ENCODE measurements at regions not wholly inside any gene's neighbourhood (a gene's known extent, or its start where the extent isn't known, plus 50 kb on each side); places are given as distances from the start of the nearest gene placed in this dataset.

DNA sequence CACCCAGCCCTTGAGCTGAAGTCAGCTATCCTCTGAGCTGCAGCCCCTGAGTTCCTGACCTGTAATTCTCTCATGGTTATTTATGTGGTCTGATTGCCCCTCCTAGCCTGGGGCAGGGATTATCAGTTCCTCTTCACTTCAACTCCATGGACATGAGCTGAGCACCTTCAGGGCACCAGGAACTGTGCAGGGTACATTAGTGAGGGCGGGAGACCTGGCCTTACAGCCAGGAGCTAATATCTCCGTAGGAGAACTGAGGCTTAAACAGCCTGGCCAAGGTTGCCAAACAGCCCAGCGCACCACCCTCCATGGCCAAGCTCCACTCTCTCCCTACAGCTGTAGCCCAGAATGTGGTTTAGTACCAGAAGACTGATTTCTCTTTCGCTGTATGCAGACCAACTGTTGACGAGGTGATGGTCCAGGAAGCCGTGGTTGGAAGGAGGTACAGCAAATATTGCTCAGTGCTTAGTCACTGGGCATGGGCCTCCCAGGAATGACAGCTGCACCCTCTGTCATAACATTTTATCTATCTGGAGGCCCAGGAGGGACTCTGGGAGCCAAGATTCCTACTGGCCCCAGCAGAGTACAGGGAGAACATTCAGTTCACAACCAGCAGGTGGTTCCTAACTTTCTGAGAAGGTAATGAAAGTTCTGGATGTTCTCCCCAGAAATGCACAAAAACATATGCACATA, 228.7 kb upstream of the SIX2 start:
- no peaks in the 10 kb centered on the region for H3K9me3 Mint-ChIP-seq
- POLR2A ChIA-PET = no interaction called here

DNA sequence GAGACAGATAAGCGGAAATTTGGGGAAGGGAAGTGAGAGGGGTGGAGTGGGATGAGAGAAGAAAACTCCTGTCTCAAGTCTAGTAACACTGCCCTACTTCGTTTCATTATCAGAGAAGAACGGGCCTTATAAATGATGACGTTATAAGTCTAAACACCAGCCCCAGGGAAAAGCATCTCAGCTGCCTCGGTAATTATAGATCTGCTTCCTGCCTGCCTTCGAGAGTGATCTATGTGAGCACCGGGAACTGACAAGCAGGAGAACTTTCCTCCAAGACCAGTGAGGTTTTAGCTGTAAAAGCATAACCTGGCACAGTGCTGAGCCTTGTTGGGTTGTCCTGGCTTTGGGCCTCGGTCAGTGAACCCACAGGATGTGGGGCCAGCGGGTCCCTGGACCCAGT, 227.9 kb upstream of the SIX2 start:
- no peak overlapping the region for H3K4me3 Mint-ChIP-seq
- ChIA-PET CTCF (no interaction called here), POLR2A (no interaction called here)
- no peak for ATAC-seq (ENCODE audit: low read depth)
- no peaks in the 10 kb centered on the region for H3K36me3 Mint-ChIP-seq (ENCODE audit: low read depth)
- H3K4me1 Mint-ChIP-seq = peaks cover 1% of the 10 kb centered on the region
- TF ChIP-seq, protein P1, sequence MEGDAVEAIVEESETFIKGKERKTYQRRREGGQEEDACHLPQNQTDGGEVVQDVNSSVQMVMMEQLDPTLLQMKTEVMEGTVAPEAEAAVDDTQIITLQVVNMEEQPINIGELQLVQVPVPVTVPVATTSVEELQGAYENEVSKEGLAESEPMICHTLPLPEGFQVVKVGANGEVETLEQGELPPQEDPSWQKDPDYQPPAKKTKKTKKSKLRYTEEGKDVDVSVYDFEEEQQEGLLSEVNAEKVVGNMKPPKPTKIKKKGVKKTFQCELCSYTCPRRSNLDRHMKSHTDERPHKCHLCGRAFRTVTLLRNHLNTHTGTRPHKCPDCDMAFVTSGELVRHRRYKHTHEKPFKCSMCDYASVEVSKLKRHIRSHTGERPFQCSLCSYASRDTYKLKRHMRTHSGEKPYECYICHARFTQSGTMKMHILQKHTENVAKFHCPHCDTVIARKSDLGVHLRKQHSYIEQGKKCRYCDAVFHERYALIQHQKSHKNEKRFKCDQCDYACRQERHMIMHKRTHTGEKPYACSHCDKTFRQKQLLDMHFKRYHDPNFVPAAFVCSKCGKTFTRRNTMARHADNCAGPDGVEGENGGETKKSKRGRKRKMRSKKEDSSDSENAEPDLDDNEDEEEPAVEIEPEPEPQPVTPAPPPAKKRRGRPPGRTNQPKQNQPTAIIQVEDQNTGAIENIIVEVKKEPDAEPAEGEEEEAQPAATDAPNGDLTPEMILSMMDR (IDR thresholded peaks at IDR 0.05) = no peak
- intact Hi-C loops (cut with micrococcal nuclease) = no loop called here
- peaks cover under 1% of the 10 kb centered on the region for H3K9me3 Mint-ChIP-seq
- no peak overlapping the region for H3K27ac Mint-ChIP-seq
- peaks cover 27% of the 10 kb centered on the region for H3K27me3 Mint-ChIP-seq
- DNase-seq = no peak

More for the DNA sequence above, 228.7 kb upstream of the SIX2 start:
- TF ChIP-seq, protein P1 (IDR thresholded peaks at IDR 0.05) = no peak
- no peak for DNase-seq
- Mint-ChIP-seq H3K4me3 (no peak overlapping the region), H3K27me3 (peaks cover 30% of the 10 kb centered on the region), H3K36me3 (ENCODE audit: low read depth) (no peaks in the 10 kb centered on the region), H3K27ac (no peak overlapping the region), H3K4me1 (peaks cover 1% of the 10 kb centered on the region)
- ATAC-seq (ENCODE audit: low read depth) = no peak
- intact Hi-C loops (cut with micrococcal nuclease) = no loop called here
- CTCF ChIA-PET = no interaction called here

DNA sequence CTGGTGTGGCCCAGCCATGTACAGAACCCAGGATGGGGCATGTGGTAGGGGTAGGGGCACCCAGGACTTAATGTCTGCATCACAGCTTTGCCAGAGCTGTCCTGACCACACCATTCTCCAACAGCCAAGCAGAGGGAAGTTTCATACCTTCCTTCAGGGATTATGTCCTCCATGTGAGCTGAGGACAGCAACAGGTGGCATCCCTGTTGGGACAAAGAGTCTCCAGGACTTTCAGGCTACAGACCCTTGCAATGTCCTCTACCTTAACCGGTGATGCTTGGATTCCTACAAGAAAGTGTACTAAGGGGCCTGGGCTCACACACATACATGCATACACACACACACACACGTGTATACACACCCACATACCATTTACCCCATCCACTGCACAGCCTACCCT, 227.0 kb upstream of the SIX2 start:
- intact Hi-C loops (cut with micrococcal nuclease) = no loop called here
- POLR2A ChIA-PET = no interaction called here
- TF ChIP-seq, protein P1 (IDR thresholded peaks at IDR 0.05) = no peak
- Mint-ChIP-seq H3K4me3 (no peak overlapping the region), H3K9me3 (peaks cover 6% of the 10 kb centered on the region), H3K36me3 (ENCODE audit: low read depth) (no peaks in the 10 kb centered on the region), H3K27ac (no peak overlapping the region), H3K4me1 (peaks cover 1% of the 10 kb centered on the region), H3K27me3 (peaks cover 27% of the 10 kb centered on the region)
- ATAC-seq (ENCODE audit: low read depth) = no peak
- CTCF ChIA-PET = no interaction called here
- DNase-seq = no peak

GRCh38 chr2:45233301-45233700, 224.0 kb upstream of the SIX2 start:
- no peak for DNase-seq
- Mint-ChIP-seq H3K36me3 (ENCODE audit: low read depth) (no peaks in the 10 kb centered on the region), H3K27me3 (peaks cover 20% of the 10 kb centered on the region), H3K4me3 (no peak overlapping the region), H3K9me3 (peaks cover 8% of the 10 kb centered on the region), H3K27ac (no peak overlapping the region), H3K4me1 (peaks cover 1% of the 10 kb centered on the region)
- intact Hi-C loops (cut with micrococcal nuclease) = no loop called here
- TF ChIP-seq, protein P1 (IDR thresholded peaks at IDR 0.05) = no peak
- ATAC-seq (ENCODE audit: low read depth) = no peak
- ChIA-PET CTCF (no interaction called here), POLR2A (no interaction called here)

DNA sequence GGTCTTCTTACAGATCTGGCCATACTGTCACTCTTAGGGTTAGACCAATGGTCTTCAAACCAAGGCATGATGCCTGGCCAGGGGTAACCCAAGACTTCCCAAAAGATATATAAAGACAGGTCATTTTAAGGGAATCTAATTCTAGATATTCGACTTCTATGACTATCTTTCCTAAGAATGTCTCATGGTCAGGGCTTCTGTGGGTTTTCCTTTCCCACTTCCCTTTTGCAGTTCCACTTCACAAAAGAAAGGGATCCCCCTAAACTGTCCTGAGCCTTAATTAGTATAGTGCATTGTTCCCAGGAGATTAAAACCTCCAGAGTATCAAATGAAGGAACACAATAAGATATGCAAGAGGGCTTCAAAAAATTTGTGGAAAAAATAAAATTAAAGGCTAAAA, 223.6 kb upstream of the SIX2 start:
- intact Hi-C loops (cut with micrococcal nuclease) = no loop called here
- no peak overlapping the region for H3K27ac Mint-ChIP-seq
- CTCF ChIA-PET = no interaction called here
- POLR2A ChIA-PET = no interaction called here
- peaks cover 8% of the 10 kb centered on the region for H3K9me3 Mint-ChIP-seq
- peaks cover 17% of the 10 kb centered on the region for H3K27me3 Mint-ChIP-seq
- peaks cover 1% of the 10 kb centered on the region for H3K4me1 Mint-ChIP-seq
- no peak overlapping the region for H3K4me3 Mint-ChIP-seq
- TF ChIP-seq, protein P1 (IDR thresholded peaks at IDR 0.05) = no peak
- no peak for ATAC-seq (ENCODE audit: low read depth)
- H3K36me3 Mint-ChIP-seq (ENCODE audit: low read depth) = no peaks in the 10 kb centered on the region
- no peak for DNase-seq
